GM21528 (cell line): ENCODE measurements at regions not wholly inside any gene's neighbourhood (a gene's known extent, or its start where the extent isn't known, plus 50 kb on each side); places are given as distances from the start of the nearest gene placed in this dataset.

Source experiments
- ATAC-seq: cut with Tn5 transposase; IDR thresholded peaks from one replicate; pipeline ENCODE4 v1.9.1; 2021; ENCODE audit warnings: mild to moderate bottlenecking, moderate library complexity; ENCODE audit not compliant: unreplicated experiment, low FRiP score

- no peak for ATAC-seq
These were observed 199.8 kb upstream of the NAV3 start for GRCh38 chr12:77630790-77631445.

- ATAC-seq = no peak
These were observed 200.3 kb upstream of the NAV3 start for GRCh38 chr12:77630344-77630743.

- no peak for ATAC-seq
These were observed 201.6 kb upstream of the NAV3 start for GRCh38 chr12:77629141-77629540.

- ATAC-seq = no peak
These were observed 205.3 kb upstream of the NAV3 start for GRCh38 chr12:77625441-77625840.

- no peak for ATAC-seq
These were observed 211.3 kb upstream of the NAV3 start for GRCh38 chr12:77619425-77619824.

GRCh38 chr12:77617818-77618217, 212.9 kb upstream of the NAV3 start:
- ATAC-seq = no peak

GRCh38 chr12:77615332-77615731, 215.4 kb upstream of the NAV3 start:
- ATAC-seq = no peak

GRCh38 chr12:77613411-77613810, 217.3 kb upstream of the NAV3 start:
- no peak for ATAC-seq

- ATAC-seq = no peak
These were observed 220.2 kb upstream of the NAV3 start for GRCh38 chr12:77610446-77610845.

GRCh38 chr12:77609016-77609415, 221.7 kb upstream of the NAV3 start:
- ATAC-seq = no peak

GRCh38 chr12:77608271-77608824, 222.3 kb upstream of the NAV3 start:
- ATAC-seq = no peak

- no peak for ATAC-seq
These were observed 224.3 kb upstream of the NAV3 start for GRCh38 chr12:77606348-77606747.

- no peak for ATAC-seq
These were observed 226.7 kb upstream of the NAV3 start for GRCh38 chr12:77603946-77604345.

- no peak for ATAC-seq
These were observed 229.6 kb upstream of the NAV3 start for GRCh38 chr12:77601069-77601468.

- peak; percentile 28 for ATAC-seq
These were observed 230.2 kb upstream of the NAV3 start for GRCh38 chr12:77600468-77600843.

- ATAC-seq = peak; percentile 87
These were observed 230.8 kb upstream of the NAV3 start for GRCh38 chr12:77599782-77600467.

GRCh38 chr12:77594366-77594765, 236.3 kb upstream of the NAV3 start:
- no peak for ATAC-seq

GRCh38 chr12:77592836-77593235, 237.9 kb upstream of the NAV3 start:
- no peak for ATAC-seq

- ATAC-seq = no peak
These were observed 238.5 kb upstream of the NAV3 start for GRCh38 chr12:77591959-77592743.

GRCh38 chr12:77590306-77590705, 240.4 kb upstream of the NAV3 start:
- ATAC-seq = no peak

GRCh38 chr12:77584860-77585259, 245.8 kb upstream of the NAV3 start:
- no peak for ATAC-seq
